ENCODE measurements at regions not wholly inside any gene's neighbourhood (a gene's known extent, or its start where the extent isn't known, plus 50 kb on each side); places are given as distances from the start of the nearest gene placed in this dataset.

DNA sequence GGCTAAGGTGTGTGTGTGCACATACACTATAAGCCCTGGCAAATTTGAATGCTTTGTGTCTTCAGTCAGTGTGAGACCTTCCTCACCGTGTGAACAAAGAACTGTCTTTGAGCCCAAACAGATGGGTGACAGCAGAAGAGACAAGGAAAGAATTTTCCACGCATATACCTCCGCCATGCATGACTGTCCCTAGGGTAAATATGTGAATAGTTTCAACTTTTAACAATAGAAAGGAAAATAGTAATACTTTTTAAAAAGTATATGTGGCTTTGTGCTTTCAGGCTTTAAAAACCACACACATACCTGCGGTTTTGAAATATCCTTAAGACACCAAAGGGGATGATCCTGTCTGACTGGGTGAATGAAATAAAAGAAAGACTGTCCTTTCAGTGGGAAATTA, 438.6 kb upstream of the MPDZ start:
- no peak for ATAC-seq
- Histone ChIP-seq H3K4me1 (peaks cover 0 to 31% (median 0%) of the 10 kb centered on the region in 3 donors), H3K36me3 (no peaks in the 10 kb centered on the region), H3K9me3 (no peaks in the 10 kb centered on the region), H3K4me3 (no peak overlapping the region), H3K27me3 (no peaks in the 10 kb centered on the region), H3K27ac (no peak overlapping the region)
- WGBS, 2 donors (ENCODE audit: low coverage in 1 of 2), result 88 to 97% methylated on average over 3 to 4 of the region's 4 CpGs
- no peak for TF ChIP-seq EP300 (IDR thresholded peaks at IDR 0.05)
- no peak for TF ChIP-seq POLR2AphosphoS5 (IDR thresholded peaks at IDR 0.05)
- TF ChIP-seq, protein P1, sequence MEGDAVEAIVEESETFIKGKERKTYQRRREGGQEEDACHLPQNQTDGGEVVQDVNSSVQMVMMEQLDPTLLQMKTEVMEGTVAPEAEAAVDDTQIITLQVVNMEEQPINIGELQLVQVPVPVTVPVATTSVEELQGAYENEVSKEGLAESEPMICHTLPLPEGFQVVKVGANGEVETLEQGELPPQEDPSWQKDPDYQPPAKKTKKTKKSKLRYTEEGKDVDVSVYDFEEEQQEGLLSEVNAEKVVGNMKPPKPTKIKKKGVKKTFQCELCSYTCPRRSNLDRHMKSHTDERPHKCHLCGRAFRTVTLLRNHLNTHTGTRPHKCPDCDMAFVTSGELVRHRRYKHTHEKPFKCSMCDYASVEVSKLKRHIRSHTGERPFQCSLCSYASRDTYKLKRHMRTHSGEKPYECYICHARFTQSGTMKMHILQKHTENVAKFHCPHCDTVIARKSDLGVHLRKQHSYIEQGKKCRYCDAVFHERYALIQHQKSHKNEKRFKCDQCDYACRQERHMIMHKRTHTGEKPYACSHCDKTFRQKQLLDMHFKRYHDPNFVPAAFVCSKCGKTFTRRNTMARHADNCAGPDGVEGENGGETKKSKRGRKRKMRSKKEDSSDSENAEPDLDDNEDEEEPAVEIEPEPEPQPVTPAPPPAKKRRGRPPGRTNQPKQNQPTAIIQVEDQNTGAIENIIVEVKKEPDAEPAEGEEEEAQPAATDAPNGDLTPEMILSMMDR (IDR thresholded peaks at IDR 0.05), result no peak
- no peak for TF ChIP-seq POLR2A (IDR thresholded peaks at IDR 0.05)

DNA sequence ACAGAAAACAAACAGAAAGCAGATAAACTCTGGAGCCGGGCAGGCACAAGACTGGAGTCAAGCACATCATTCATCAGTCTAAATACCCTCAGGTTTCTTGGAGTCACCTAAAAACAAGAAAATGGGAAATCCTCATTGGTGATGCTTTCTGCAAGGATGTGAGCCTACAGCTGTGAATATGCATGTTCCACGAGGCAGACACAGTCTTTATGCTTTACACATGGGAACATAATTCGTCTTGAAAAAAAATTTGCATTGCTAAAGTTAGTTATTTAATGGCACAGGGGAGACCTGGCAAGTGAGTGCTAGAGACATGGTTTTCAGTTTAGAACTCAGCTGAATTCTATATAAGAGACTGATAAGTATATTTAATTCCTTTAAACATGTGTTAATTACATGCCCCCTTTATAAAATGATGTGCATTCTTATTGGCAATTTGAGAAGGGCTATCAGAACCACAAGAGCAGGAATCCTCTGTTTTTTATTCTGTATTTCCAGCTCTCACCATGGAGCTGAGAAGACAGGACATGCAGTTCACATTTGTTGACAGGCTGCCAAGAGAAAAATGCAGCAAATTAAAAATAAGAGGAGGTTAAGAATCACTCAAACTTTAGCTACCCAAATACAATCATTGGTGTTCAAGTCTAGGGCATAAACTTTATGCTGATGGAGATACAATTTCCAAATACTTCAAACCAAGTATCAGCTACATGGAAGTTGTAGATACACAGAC, 438.0 kb upstream of the MPDZ start:
- H3K27ac ChIP-seq, result no peak overlapping the region
- H3K9me3 ChIP-seq, result no peaks in the 10 kb centered on the region
- H3K36me3 ChIP-seq, result no peaks in the 10 kb centered on the region
- H3K27me3 ChIP-seq, result no peaks in the 10 kb centered on the region
- no peak for TF ChIP-seq POLR2AphosphoS5 (IDR thresholded peaks at IDR 0.05)
- ATAC-seq, result no peak
- 40 to 43% methylated on average over 3 of the region's 3 CpGs for WGBS, 2 donors (ENCODE audit: low coverage in 1 of 2)
- H3K4me3 ChIP-seq, result no peak overlapping the region
- H3K4me1 ChIP-seq, result peaks cover 0 to 31% (median 0%) of the 10 kb centered on the region in 3 donors

- Histone ChIP-seq H3K9me3 (no peaks in the 10 kb centered on the region), H3K27me3 (no peaks in the 10 kb centered on the region), H3K4me3 (no peak overlapping the region), H3K36me3 (no peaks in the 10 kb centered on the region), H3K27ac (no peak overlapping the region), H3K4me1 (peaks cover 0 to 31% (median 0%) of the 10 kb centered on the region in 3 donors)
- WGBS, 2 donors (ENCODE audit: low coverage in 1 of 2), result 40 to 73% methylated on average over 6 of the region's 6 CpGs
- no peak for TF ChIP-seq POLR2A (IDR thresholded peaks at IDR 0.05)
- TF ChIP-seq POLR2AphosphoS5 (IDR thresholded peaks at IDR 0.05), result no peak
- TF ChIP-seq, protein P1 (IDR thresholded peaks at IDR 0.05), result no peak
- no peak for TF ChIP-seq EP300 (IDR thresholded peaks at IDR 0.05)
- no peak for ATAC-seq
Observed at GRCh38 chr9:13716601-13717321, 437.3 kb upstream of the MPDZ start.

- Histone ChIP-seq H3K4me1 (peaks cover 0 to 31% (median 0%) of the 10 kb centered on the region in 3 donors), H3K9me3 (no peaks in the 10 kb centered on the region), H3K4me3 (no peak overlapping the region), H3K27me3 (no peaks in the 10 kb centered on the region), H3K27ac (no peak overlapping the region), H3K36me3 (no peaks in the 10 kb centered on the region)
- 57 to 100% methylated on average over 1 of the region's 1 CpG for WGBS, 2 donors (ENCODE audit: low coverage in 1 of 2)
- TF ChIP-seq, protein P1 (IDR thresholded peaks at IDR 0.05), result no peak
- no peak for TF ChIP-seq POLR2AphosphoS5 (IDR thresholded peaks at IDR 0.05)
- no peak for ATAC-seq
Observed at GRCh38 chr9:13716090-13716489, 436.6 kb upstream of the MPDZ start.

DNA sequence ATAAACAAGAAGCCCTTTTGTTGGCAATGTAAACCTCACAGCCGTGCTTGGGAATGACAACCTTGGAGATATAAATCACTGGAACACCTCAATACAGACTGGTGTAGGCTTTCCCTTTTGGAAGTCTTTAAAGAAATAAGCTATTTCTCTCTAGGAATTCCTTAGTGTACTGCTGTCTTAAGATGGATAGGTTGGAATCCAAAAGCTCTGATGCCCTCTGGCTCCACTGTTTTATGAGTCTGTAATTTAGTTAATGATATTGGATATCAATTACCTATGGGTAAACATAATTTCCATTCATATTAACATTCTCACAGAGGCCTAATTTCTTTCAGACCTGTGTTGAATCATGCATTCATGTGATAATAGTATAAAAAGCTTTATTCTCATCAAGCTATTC, 435.9 kb upstream of the MPDZ start:
- no peaks in the 10 kb centered on the region for H3K36me3 ChIP-seq
- no peaks in the 10 kb centered on the region for H3K9me3 ChIP-seq
- no peak for ATAC-seq
- WGBS, 2 donors (ENCODE audit: low coverage in 1 of 2), result 67% methylated on average over 1 of the region's 1 CpG
- no peak overlapping the region for H3K27ac ChIP-seq
- no peaks in the 10 kb centered on the region for H3K27me3 ChIP-seq
- TF ChIP-seq EP300 (IDR thresholded peaks at IDR 0.05), result no peak
- no peak for TF ChIP-seq POLR2AphosphoS5 (IDR thresholded peaks at IDR 0.05)
- TF ChIP-seq, protein P1 (IDR thresholded peaks at IDR 0.05), result no peak
- no peak for TF ChIP-seq POLR2A (IDR thresholded peaks at IDR 0.05)
- no peak overlapping the region for H3K4me3 ChIP-seq
- H3K4me1 ChIP-seq, result peaks cover 0 to 31% (median 0%) of the 10 kb centered on the region in 3 donors

Data from gastroesophageal sphincter (tissue), 4 donors.